Breast epithelium (tissue), 3 donors: ENCODE measurements at regions not wholly inside any gene's neighbourhood (a gene's known extent, or its start where the extent isn't known, plus 50 kb on each side); places are given as distances from the start of the nearest gene placed in this dataset.

Experiments used
- CTCF ChIP-seq, 3 donors: fragments of 450-650 bp; IDR thresholded peaks; one replicate each; pipeline ENCODE4 v1.5.1; 2016 to 2017; ENCODE audit warnings: antibody characterized with exemption in 3 of 3, mild to moderate bottlenecking in 3 of 3, moderate library complexity in 3 of 3
- POLR2A ChIP-seq: fragments of 450-650 bp; IDR thresholded peaks from one replicate; pipeline ENCODE4 v1.6.1; 2016; ENCODE audit warnings: antibody characterized with exemption, mild to moderate bottlenecking, moderate library complexity
- POLR2AphosphoS5 ChIP-seq, 3 donors: sonication (generic); formaldehyde crosslinking; IDR thresholded peaks; one replicate each; pipeline ENCODE4 v1.6.1; 2017; ENCODE audit warnings: antibody characterized with exemption in 3 of 3

GRCh38 chr15:24880663-24881062 is 74.1 kb upstream of the SNRPN start:
- TF ChIP-seq CTCF (IDR thresholded peaks at IDR 0.05) (no peak), POLR2AphosphoS5 (IDR thresholded peaks at IDR 0.05) (no peak), POLR2A (no peak)
